ENCODE measurements at regions not wholly inside any gene's neighbourhood (a gene's known extent, or its start where the extent isn't known, plus 50 kb on each side); places are given as distances from the start of the nearest gene placed in this dataset.
"Not testable (repeated sequence)": the region's sequence is repeated elsewhere in the genome, so short reads cannot be mapped to it uniquely, and the experiment has no call there.

DNA sequence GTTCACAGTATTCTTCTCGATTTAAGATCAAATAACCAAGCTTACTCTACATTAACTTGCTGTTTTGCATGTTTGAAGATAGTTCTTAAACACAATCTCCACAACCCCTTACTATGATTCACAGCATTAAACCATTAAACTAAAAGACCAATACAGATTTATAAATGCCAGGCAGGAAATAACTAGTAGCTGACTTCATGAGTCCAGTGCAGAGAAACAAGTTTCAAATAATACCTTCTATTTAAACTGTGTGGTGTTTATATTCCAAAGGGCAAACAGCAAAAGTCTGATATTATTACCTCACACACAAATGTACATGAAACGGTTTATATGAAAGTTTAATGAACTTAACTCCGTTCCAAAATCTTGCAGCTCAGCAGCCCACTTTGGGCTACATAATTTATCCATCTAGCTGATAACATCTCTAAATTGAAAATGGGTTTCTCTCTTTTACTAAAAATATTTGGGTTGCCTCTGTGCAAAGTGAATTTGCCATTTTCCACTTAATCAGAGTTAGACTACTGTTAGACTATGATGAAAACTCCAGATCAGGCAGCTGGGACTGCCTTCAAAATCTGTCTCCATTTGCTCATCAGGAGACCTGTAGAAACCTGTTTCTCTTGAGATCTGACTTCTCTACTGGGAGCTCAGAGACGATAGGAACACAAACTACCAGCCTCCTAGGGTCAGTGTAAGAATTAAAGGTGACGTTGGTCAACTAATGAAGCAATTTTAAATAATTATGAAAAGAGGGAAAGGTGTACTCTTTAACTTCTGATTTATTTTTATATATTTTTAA is 287.3 kb downstream of the FZD1 start:
- intact Hi-C loops (cut with DNase I) = no loop called here
- ATAC-seq = no peak
- DNase-seq (ENCODE audit: low spot score) = no peak

DNA sequence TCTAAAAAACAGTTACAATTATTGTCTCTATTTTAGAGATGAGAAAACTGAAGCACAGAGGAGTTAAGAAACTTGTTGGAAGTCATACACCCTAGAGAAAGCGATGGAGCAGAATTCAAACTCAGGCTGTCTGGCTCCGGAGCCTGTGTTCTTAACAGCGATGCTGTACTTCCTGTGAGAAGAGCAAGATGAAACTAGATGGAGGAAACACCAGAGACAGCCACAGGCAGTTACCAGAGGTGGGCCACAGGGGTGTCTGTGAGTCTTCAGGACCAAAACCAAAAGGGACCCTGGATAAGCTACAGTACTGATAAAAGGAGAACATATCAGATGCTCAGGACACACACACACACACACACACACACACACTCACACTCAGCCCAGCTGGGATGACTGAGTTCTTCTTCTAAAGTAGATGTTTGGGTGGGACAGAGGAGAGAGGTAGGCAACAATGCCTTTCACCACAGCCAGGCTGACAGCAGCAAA is 289.2 kb downstream of the FZD1 start:
- intact Hi-C loops (cut with DNase I) = no loop called here
- ATAC-seq (no peak), DNase-seq (ENCODE audit: low spot score) (no peak)

DNA sequence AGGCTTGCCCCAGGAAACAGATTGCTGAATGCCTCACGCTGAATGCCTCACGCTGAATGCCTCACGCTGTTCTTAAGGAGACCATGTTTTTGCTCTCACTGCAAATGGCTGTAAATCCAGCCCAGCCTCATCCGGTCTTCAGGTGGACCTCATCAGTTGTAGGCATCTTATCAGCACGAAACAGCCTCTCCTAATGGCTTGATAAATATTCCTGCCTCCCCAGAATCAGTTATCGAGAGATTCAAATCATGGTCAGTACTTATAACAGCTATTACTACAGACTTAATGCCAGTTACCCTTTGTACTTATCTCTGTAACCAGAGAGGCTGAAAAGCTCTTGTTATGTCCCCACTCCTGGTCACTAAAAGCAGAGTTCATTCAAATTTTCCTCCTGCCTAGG is 290.6 kb downstream of the FZD1 start:
- intact Hi-C loops (cut with DNase I) = no loop called here
- no peak for DNase-seq (ENCODE audit: low spot score)
- no peak for ATAC-seq

DNA sequence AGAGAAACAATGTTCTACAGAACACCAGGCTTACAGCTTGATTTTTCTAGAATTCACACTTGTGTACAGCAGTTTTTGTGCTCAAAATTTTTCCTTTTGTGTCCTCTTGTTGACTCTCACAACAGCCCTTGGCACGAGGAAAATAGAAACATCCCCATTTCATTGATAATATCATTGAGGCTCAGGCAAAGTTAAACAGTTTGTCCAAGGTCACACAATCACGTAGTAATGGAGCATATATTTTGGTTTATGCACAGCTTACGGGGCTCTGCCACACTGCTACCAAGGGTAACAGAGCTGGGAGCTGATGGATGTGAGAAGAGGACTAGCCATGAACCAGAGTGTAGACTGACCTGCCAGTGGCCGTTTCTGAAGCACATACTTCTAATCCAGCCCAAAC is 292.0 kb downstream of the FZD1 start:
- DNase-seq (ENCODE audit: low spot score) = no peak
- intact Hi-C loops (cut with DNase I) = no loop called here
- ATAC-seq = no peak

DNA sequence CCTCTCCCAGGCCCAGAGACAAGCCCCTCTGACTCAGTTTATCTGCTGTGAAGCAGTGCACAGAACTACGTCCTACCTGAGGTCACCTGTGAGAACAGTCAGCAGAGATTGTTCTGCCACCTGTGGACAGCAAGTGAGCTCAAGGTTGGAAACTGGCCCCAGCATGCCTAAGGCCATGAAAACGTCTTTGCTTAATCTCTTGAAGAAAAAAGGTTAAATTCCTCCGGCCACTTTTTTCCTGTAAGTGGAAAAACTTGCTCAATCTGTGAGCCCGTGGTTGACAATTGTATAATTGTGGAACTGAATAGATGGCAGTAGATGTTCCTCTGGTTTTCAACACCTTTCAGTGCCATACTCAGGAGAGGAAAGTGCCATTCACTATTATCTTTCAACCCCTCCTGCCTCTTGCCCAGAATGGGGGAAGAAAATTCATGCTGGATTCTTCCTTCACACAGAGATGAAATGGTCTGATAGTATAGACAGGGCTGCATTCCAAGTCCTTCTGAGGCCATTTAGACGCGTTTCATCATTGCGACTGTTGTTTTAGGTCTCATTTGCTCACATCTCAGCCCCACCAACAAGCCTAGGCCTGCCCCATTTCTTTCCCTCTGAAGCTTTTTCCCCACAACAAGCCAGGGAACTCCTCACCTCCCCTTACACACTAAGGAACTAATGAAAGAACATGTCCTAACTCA is 292.9 kb downstream of the FZD1 start:
- ATAC-seq = no peak
- intact Hi-C loops (cut with DNase I) = no loop called here
- no peak for DNase-seq (ENCODE audit: low spot score)

DNA sequence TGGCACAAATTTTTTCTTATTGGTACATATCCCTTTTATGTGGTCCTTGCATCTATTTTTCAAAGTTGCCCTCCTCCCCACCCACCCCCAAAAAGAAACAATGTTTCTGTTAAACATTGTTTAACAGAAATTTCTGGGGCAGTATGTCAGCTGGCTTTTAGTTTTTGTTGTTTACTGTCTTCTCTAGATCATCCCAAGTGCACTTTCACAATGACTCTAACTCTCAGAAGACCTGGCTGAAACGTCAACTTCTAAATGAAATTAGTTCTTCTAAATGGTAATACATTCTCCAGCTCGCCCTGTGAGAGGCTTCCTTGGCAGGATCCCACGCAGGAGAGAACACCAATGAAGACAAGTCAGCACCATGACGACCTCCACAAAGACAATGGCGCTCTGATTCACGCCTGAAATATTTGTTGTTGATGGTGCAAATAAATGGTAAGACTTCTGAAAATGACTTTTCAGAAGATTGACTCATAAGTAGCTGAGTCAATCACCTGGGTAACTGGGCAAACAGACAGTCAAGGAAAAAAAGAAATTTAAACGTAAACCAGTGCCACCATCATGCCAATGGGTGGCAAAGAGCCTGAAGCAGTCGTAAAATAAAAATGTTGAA is 293.7 kb downstream of the FZD1 start:
- peak; percentile 27 for ATAC-seq
- intact Hi-C loops (cut with DNase I) = no loop called here
- DNase-seq (ENCODE audit: low spot score) = no peak

DNA sequence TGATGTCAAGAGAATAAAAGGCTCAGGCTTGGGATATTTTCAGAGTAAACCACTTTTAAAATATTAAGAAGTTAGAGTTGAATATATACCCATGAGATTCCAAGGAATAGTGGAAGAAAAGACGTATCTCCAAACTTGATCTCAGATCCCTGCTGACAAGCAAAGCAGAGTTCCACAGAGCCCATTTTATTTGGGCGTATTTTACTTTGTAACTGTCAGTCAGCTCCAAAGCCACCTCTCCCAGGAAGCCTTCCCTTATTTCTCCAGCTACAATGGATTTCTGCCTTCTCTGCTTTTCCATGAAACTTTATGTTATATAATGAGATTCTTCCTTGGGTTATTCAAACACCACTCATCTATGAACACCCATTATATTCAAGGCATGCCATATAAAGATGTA is 295.7 kb downstream of the FZD1 start:
- intact Hi-C loops (cut with DNase I) = no loop called here
- DNase-seq (ENCODE audit: low spot score) (no peak), ATAC-seq (no peak)

DNA sequence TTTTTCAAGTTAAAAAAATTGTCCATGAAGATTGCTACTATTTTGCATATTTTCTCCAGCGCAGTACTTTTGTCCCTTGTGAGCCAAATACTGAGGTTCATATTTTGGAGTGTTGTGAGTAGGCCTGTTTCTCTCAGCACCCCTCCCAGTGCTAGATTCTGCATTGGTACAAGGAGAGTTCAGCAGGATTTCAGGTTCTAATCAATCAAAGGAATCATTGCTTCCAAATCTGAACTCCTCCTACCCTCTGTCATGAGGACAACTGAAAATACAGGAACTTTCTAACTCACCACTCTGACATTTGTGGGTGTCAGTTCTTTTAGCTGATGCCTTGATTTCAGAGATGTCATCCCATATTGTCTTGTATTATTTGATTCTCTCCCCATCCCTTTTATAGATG is 299.9 kb downstream of the FZD1 start:
- intact Hi-C loops (cut with DNase I) = no loop called here
- ATAC-seq (no peak), DNase-seq (ENCODE audit: low spot score) (no peak)

DNA sequence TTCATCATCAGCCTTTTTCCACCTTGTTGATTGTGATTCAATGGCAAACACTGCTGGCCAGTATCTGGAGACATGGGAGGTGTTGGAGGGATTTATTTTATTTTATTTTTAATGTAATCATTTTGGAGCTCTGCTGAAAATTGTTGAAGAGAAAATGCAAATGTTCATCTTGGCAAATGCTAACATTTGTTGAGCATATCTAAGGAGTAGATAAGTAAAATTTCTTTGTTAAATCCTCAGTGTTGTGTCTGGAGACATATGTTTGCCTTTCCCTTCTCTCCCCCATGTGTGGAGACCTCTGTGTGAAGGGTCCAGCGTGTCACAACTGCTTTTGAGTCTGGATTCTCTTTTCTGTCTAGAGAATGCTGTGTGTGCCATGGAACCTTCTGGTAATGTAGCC is 300.3 kb downstream of the FZD1 start:
- ATAC-seq (no peak), DNase-seq (ENCODE audit: low spot score) (no peak)
- intact Hi-C loops (cut with DNase I) = no loop called here

DNA sequence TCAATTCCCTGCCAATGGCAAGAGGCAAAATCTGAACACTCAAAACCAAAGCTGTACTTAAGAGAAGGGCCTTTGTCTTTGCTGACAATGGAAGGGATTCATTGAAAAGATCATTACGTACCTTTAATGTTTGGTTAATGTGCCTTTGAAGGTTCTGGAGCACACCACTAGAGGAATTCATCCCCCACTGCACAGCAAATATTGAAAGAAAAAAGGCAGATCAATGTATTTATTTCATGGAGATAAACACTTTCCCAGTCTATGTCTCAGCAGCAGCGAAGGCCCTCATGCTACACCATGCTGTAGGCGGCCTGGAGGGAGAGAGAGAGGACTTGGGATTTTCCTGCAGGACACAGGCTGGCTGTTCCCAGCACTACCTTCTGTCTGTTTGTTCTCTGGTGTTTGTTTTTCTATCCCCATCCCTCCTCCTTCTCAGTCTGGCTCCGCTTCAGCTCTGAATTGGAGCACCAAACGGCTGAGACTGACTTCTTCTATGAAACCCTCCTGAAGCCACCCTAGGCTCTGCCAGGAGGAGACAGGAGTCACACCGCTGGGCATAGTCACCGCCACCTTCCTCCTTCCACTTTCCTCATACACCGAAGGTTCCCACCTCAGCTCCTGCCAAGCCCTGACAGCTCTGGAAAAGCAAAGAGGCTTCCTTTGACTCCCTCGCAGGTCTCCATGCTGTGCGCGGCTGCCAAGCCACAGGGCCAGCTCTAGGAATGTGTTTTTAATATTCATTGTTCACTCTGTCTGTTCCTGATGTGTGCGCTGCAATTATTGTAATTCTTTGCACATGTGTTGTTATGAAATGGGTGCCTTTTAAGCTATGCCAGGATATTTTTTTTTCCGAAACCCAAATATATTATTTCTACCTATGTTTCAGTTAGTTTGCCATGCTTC is 301.5 kb downstream of the FZD1 start:
- intact Hi-C loops (cut with DNase I) = no loop called here
- DNase-seq (ENCODE audit: low spot score) = no peak
- ATAC-seq = peak; percentile 81

DNA sequence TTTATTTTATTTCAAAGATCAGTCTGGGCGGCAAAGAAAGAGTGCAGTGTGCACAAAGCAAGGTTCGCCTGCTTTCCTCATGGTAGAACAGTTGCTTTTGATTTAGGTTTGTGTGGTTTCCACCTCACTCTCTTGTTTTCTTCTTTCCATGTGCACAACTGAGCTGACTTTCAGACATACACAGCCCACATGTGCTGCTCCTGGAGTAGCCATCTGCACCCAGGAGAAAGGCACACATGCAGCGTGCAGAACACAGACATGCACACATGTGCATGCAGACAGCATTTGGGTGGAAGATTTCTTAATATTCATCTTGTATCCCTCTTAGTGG is 302.1 kb downstream of the FZD1 start:
- intact Hi-C loops (cut with DNase I) = no loop called here
- DNase-seq (ENCODE audit: low spot score) (no peak), ATAC-seq (peak; percentile 29)

DNA sequence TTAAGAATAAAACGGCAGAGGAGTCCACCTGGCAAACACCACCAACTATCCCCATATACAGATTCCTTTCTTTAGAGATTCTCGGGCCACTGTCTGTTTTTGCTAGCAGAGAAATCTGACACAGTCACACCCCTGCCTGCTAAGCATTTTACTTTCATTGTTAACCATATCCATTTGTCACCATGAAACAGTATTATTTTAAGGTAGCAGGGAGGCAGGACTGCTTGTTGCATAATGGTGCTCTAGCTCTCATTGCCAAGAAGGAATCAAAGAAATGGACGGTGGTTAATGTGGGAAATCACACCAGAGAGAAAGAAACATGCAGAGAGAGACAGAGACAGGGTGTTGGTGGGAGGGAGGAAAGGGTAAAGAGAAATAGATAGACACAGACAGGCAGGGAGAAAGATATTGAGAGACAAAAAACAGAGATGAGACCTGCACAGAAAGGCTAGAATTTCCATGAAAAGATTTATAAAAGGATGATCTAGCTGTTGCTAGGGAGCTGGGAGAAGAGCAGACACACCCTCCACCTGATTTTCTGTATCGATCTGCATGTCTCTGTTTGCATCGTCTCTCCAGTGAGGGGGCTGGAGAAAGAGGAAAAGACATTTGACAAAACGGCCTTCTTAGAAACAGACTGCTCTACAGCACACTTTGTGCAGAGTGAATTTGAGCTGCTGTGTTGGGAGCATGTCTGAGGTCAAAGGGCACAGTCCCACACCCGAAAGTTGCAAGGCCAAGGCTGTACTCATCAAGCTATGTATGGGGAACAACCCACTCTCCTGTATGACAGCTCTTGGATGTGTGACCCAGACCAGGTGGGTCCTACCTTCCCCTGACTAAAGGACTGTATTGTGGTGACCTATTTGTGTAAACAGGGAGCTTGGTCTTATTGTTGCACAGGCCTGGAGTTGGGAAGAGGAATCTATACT is 303.1 kb downstream of the FZD1 start:
- no peak for ATAC-seq
- intact Hi-C loops (cut with DNase I) = no loop called here
- no peak for DNase-seq (ENCODE audit: low spot score)

DNA sequence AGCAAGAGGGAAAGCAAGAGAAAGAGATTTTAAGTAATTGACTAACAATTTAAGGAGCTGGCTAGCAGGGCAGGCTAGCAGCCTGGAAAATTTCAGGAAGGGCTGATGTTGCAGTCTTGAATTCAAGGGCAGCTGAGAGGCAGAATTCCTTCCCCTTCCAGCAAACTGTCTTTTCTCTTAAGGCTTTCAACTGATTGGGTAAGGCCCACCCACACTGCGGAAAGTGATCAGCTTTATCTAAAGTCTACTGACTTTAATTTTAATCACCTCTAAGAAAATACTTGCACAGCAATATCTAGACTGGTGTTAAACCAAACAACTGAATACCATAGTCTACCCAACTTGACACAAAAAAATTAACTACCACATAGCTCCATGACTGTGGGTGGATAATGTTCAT is 303.9 kb downstream of the FZD1 start:
- intact Hi-C loops (cut with DNase I) = no loop called here
- DNase-seq (ENCODE audit: low spot score) (no peak), ATAC-seq (no peak)

DNA sequence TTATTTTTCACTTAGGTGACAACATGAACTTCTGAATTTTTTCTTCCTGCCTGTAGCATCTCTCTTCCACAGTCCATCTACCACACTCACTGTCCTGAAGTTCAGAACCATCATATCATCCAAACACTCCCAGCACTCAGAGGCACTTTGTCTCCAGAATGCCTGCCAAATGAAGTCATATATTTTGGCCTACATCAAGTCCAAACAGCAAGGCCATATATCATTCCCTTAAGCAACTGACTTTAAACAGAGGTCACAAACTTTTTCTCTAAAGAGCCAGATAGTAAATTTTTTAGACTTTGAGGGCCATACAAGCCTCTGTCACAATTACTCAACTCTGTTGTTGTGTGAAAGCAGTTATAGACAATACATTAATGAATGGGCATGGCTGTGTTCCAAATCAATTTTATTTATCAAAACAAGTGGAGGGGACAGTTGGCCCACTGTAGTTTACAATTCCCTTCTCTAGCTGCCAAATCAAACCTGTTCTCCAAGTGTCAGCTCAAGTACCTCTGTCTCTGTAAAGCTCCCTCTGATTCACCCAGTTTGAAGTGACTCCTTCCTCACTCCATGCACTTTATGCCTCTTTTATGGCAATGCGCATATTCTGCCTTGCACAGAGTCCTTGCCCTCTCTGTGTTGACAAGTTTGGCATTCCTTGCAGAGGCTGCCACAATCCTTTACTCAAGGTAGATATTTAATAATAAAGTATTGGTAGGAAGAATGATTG is 305.7 kb downstream of the FZD1 start:
- intact Hi-C loops (cut with DNase I) = no loop called here
- DNase-seq (ENCODE audit: low spot score) (no peak), ATAC-seq (peak; percentile 7)

DNA sequence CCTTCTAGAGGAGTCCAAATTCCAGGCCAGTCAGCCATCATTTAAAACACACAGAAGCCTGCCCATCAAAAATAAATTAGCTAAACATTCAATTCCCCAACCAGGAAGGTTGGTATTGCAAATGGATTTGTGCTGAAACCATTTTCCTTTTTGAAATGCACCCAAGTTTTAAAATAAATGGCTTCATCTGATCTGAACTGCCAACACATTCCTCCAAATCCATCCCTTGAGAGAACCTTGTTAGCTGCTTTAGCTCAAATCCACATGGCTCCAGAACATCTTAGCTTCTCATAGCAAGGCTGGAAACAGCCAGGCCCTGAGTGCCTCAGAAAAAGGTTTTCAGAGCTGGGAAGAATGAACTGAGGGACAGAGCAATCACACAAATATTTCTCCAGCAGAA is 306.3 kb downstream of the FZD1 start:
- DNase-seq (ENCODE audit: low spot score) (no peak), ATAC-seq (peak; percentile 61)
- intact Hi-C loops (cut with DNase I) = no loop called here

DNA sequence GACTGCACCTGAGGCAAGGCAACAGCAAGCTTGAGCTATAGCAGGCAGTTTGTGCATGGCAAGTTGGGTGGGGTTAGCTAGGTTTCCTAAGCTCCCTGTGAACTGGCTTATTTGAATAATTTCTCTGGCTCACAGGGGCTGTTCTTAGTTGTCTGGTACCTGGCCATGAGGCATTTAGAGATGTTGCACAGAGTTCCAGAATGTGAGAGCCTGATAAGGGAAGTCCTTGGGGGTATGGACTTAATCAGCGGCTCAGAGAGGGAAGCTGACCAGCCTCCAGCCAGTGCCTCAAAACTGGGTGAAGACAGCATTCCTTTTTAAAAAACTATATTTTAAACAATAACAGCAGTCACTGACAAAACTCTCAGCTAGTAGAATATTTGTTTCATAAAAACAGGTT is 307.4 kb downstream of the FZD1 start:
- no peak for ATAC-seq
- DNase-seq (ENCODE audit: low spot score) = no peak
- intact Hi-C loops (cut with DNase I) = no loop called here

DNA sequence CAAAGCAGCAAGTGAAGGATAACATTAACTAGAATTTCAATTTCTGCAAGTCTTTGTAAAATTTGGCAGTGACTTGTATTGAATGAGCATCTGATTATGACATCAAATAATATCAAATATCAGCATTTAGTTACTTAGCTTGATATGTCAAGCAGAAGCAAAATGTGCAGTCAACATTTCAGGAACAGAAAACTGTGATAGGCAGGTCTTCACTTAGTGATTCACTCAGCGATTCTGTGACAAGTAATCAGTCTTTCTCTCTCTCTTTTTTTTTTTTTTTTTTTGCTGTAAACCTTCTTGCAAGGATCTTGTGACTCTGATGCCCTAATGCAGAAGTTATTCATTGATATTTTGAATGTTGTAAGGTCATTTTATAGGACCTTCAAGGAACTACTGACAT is 307.1 kb downstream of the MTERF1 start:
- intact Hi-C loops (cut with DNase I) = no loop called here
- DNase-seq (ENCODE audit: low spot score) (no peak), ATAC-seq (no peak)

DNA sequence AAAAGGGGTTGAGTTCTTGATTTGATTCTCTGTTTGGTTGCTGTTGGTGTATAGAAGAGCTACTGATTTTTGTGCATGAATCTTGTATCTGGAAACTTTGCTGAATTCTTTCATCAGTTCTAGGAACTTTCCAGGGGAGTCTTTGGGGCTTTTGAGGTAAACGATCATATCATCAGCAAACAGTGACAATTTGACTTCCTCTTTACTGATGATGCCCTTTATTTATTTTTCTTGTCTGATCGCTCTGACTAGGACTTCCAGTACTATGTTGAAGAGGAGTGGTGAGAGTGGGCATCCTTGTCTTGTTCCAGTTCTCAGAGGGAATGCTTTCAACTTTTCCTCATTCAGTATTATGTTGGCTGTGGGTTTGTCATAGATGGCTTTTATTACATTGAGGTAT is 304.0 kb downstream of the MTERF1 start:
- DNase-seq (ENCODE audit: low spot score); intact Hi-C loops (cut with DNase I); ATAC-seq: not testable (repeated sequence)
